ENCODE measurements at regions not wholly inside any gene's neighbourhood (a gene's known extent, or its start where the extent isn't known, plus 50 kb on each side); places are given as distances from the start of the nearest gene placed in this dataset.
"Not testable (repeated sequence)": the region's sequence is repeated elsewhere in the genome, so short reads cannot be mapped to it uniquely, and the experiment has no call there.

- FAIRE-seq (no peak), DNase-seq (ENCODE audit: insufficient read length) (no peak)
- TF ChIP-seq POLR2A (IDR thresholded peaks at IDR 0.05; ENCODE audit: low read depth, low read length) (no peak), POLR2AphosphoS5 (IDR thresholded peaks at IDR 0.05; ENCODE audit: low read depth, low read length) (no peak), TAF1 (IDR thresholded peaks at IDR 0.05; ENCODE audit: borderline replicate concordance, low read depth, low read length) (no peak)
Observed at GRCh38 chr12:92381856-92382255, 236.2 kb upstream of the BTG1 start.

DNA sequence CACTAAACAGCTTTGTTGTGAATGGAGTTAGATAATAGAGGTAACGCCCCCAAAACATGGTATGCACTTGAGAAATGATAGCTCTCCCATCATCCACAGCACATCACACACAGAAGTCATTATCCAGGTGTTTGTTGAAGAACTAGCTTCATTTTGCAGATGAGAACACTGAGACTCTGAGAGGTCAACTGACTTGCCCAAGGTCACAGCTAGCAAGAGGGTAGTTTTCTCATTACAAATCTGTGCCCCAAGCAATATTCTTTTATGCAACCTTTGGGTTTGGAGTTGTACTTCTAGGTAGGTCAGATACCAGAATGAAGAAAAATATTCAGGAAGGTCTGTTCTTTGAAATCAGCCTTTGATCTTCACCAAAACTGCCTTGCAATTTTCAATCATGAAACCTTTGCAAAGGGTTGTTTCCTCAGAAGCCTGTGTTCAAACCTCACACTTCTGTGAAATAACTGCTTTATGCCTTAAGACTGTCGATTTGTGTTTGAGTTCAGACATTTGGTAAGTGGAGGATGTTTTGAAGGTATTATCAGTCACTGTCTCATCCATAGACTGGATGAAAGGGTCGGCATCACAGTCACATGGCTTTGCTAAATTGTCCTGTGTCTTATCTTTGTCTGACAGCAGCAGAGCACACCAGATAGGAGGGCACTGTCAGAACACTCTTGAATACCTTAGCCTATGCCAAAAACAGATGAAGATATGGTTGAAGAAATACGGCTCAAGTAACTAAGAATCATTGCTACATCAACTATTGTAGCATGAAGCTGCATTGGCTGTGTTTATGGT is 233.2 kb upstream of the BTG1 start:
- DNase-seq (ENCODE audit: insufficient read length): no peak
- no peak for TF ChIP-seq TAF1 (IDR thresholded peaks at IDR 0.05; ENCODE audit: borderline replicate concordance, low read depth, low read length)
- no peak for TF ChIP-seq POLR2A (IDR thresholded peaks at IDR 0.05; ENCODE audit: low read depth, low read length)
- no peak for TF ChIP-seq POLR2AphosphoS5 (IDR thresholded peaks at IDR 0.05; ENCODE audit: low read depth, low read length)
- no peak for FAIRE-seq

DNA sequence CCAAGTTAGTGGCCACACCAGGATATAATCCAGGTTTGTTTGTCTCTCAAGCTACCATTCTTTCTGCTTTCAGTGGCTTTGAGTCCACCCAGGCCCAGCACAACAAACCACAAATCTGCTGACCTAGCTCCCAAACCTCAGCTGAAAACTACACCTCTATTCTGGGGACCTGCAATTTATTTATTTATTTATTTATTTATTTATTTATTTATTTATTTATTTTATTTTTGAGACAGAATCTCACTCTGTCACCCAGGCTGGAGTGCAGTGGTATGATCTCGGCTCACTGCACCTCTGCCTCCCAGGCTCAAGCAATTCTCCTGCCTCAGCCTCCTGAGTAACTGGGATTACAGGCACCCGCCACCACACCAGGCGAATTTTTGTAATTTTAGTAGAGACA is 229.9 kb upstream of the BTG1 start:
- DNase-seq (ENCODE audit: insufficient read length); FAIRE-seq: not testable (repeated sequence)

DNA sequence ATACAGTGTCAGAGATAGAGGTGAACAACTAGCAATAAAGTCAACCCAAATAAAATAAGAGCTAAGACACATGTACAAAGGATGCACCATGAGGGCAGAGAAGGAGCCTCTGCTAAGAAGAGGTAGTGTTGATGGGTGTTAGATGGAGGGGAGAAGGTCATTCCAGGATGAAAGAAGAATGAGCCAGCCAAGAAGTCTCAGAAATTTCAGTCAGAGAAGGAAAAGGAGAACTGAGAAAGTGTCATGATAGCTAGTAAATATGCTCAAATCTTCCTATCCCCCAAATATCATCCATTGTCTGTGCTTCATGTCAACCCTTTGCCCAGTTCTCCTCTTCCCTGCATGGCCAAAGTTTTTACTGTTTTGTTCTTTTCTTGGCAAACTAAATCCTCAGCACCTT is 225.2 kb upstream of the BTG1 start:
- DNase-seq (ENCODE audit: insufficient read length): no peak
- no peak for TF ChIP-seq POLR2A (IDR thresholded peaks at IDR 0.05; ENCODE audit: low read depth, low read length)
- FAIRE-seq: peak; percentile 56

- TF ChIP-seq POLR2A (IDR thresholded peaks at IDR 0.05; ENCODE audit: low read depth, low read length): no peak
- TF ChIP-seq POLR2AphosphoS5 (IDR thresholded peaks at IDR 0.05; ENCODE audit: low read depth, low read length): no peak
- no peak for TF ChIP-seq TAF1 (IDR thresholded peaks at IDR 0.05; ENCODE audit: borderline replicate concordance, low read depth, low read length)
- DNase-seq (ENCODE audit: insufficient read length): no peak
- FAIRE-seq: no peak
Observed at GRCh38 chr12:92369636-92370035, 224.0 kb upstream of the BTG1 start.

DNA sequence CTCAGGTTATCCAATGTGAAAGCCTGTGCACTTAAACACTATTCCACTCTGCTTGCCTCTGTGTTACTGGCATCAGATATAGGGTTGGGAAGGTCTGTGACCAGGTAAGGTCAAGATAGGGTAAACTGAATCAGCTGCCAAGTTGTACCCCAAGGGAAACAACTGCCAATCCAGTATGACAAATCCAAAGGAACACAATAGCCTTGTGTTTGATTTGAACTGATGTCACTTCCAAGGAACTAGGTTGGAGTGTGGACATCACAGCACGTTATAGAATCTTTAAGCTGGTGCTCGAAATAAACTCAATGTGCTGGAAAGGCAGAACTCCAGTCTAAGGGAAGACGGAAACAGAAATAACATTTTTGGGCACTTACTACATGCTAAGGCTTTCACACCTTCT is 223.4 kb upstream of the BTG1 start:
- FAIRE-seq (no peak), DNase-seq (ENCODE audit: insufficient read length) (no peak)
- TF ChIP-seq POLR2AphosphoS5 (IDR thresholded peaks at IDR 0.05; ENCODE audit: low read depth, low read length): no peak
- no peak for TF ChIP-seq POLR2A (IDR thresholded peaks at IDR 0.05; ENCODE audit: low read depth, low read length)
- TF ChIP-seq TAF1 (IDR thresholded peaks at IDR 0.05; ENCODE audit: borderline replicate concordance, low read depth, low read length): no peak

DNA sequence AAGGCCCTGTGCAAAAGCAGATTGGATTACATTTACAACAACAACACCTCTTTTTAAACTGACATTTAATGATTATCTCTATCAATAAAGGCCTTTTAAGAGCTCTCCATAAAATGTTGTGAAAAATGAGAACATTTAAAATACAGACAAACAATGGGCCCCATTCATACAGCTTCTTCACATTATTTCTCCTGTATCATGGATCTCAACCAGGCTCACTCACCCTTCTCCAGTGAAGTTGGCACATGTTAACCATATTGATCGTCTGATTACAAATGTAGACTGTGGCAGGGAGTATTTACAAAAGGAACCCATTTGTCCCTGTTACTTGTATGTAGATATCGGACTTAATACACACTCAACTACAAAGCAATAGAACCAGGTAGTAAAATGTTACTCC is 220.2 kb upstream of the BTG1 start:
- DNase-seq (ENCODE audit: insufficient read length): no peak
- no peak for TF ChIP-seq TAF1 (IDR thresholded peaks at IDR 0.05; ENCODE audit: borderline replicate concordance, low read depth, low read length)
- TF ChIP-seq POLR2AphosphoS5 (IDR thresholded peaks at IDR 0.05; ENCODE audit: low read depth, low read length): no peak
- TF ChIP-seq POLR2A (IDR thresholded peaks at IDR 0.05; ENCODE audit: low read depth, low read length): no peak
- FAIRE-seq: peak; percentile 72

- peak; percentile 93 for FAIRE-seq
- TF ChIP-seq POLR2A (IDR thresholded peaks at IDR 0.05; ENCODE audit: low read depth, low read length) (no peak), TAF1 (IDR thresholded peaks at IDR 0.05; ENCODE audit: borderline replicate concordance, low read depth, low read length) (no peak)
- no peak for DNase-seq (ENCODE audit: insufficient read length)
Observed at GRCh38 chr12:92365333-92365732, 219.7 kb upstream of the BTG1 start.

DNA sequence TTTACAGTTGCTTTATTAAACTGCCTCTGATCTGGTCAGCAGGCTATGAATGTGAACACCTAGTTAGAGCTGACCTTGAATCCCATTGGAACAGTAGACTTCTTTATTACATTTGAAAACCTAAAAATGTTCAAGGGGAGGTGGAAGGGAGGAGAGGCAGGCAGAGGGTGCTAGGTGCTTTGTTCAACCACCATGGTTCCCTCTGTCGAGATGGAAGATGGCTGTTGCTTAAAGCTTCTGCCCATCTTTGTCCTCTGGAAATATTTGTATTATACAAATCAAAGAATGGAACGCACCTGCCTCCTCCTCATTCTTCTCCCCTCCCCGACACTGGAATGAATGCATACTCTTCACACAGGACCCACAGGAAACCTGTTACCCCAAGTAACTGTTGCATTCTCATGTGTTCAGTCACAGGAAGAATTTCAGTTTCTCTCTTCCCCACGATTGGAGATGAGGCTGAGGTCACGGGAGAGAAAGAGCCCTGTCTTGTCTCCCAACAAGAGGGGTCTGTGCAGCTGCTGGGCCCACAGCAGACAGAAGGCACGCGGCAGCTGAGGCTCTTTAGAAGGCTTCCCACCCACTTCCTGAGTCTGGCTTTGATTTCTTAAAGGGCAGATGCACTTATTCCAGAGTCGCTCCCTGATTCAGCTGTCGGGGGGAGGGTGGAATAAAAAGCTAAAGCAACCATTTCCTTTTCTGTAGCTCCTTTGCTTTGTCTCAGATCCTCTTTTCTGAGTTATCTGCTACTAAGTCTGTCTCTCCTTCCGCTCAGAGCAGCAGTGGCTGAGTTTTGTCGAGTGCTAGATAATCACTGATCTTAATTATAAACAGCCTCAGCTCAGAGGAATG is 217.9 kb upstream of the BTG1 start:
- FAIRE-seq (peak; percentile 99), DNase-seq (ENCODE audit: insufficient read length) (no peak)
- peak; percentile 85 for TF ChIP-seq POLR2AphosphoS5 (IDR thresholded peaks at IDR 0.05; ENCODE audit: low read depth, low read length)
- TF ChIP-seq POLR2A (IDR thresholded peaks at IDR 0.05; ENCODE audit: low read depth, low read length): peak; percentile 80
- peak; percentile 45; the same call in 1 of the 2 replicates for TF ChIP-seq TAF1 (IDR thresholded peaks at IDR 0.05; ENCODE audit: borderline replicate concordance, low read depth, low read length)

DNA sequence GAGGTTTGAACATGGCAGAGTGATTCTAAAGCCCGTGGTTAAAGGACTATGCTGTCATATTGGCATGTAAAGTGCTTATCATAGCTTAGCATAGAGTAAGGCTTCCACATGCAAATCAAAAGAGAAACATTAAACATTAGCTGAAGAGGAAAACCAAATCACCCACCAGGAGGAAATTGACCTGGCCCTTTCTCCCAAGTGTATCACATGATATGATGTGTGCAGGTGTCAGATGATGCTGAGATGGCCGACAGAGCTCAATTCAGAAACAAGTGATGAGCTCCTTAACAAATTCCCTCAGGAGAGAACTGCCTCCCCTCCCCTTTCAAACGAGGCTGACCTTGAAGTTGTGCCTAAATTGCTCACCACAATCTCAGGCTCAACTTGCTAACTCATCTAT is 217.1 kb upstream of the BTG1 start:
- DNase-seq (ENCODE audit: insufficient read length): no peak
- no peak for FAIRE-seq
- no peak for TF ChIP-seq TAF1 (IDR thresholded peaks at IDR 0.05; ENCODE audit: borderline replicate concordance, low read depth, low read length)
- peak; percentile 69; the same call in 1 of the 2 replicates for TF ChIP-seq POLR2A (IDR thresholded peaks at IDR 0.05; ENCODE audit: low read depth, low read length)
- TF ChIP-seq POLR2AphosphoS5 (IDR thresholded peaks at IDR 0.05; ENCODE audit: low read depth, low read length): peak; percentile 80

GRCh38 chr12:92362126-92362525 is 216.5 kb upstream of the BTG1 start:
- FAIRE-seq (no peak), DNase-seq (ENCODE audit: insufficient read length) (no peak)
- TF ChIP-seq POLR2A (IDR thresholded peaks at IDR 0.05; ENCODE audit: low read depth, low read length) (no peak), TAF1 (IDR thresholded peaks at IDR 0.05; ENCODE audit: borderline replicate concordance, low read depth, low read length) (no peak), POLR2AphosphoS5 (IDR thresholded peaks at IDR 0.05; ENCODE audit: low read depth, low read length) (no peak)

- DNase-seq (ENCODE audit: insufficient read length): no peak
- FAIRE-seq: peak; percentile 89
Observed at GRCh38 chr12:92360543-92360942, 214.9 kb upstream of the BTG1 start.

More at GRCh38 chr12:92360543-92360942, 214.9 kb upstream of the BTG1 start:
- TF ChIP-seq POLR2AphosphoS5 (IDR thresholded peaks at IDR 0.05; ENCODE audit: low read depth, low read length): no peak
- no peak for TF ChIP-seq POLR2A (IDR thresholded peaks at IDR 0.05; ENCODE audit: low read depth, low read length)
- no peak for TF ChIP-seq TAF1 (IDR thresholded peaks at IDR 0.05; ENCODE audit: borderline replicate concordance, low read depth, low read length)
